Keratinocyte (primary cell): ENCODE measurements at regions not wholly inside any gene's neighbourhood (a gene's known extent, or its start where the extent isn't known, plus 50 kb on each side); places are given as distances from the start of the nearest gene placed in this dataset.

ENCODE experiments used
- DNase-seq: peaks from one replicate; pipeline ENCODE4 v3.0.0-alpha.2; 2011; ENCODE audit warnings: low read depth, missing footprints, low spot score
- FAIRE-seq: peaks from 2 replicates; lab custom pipeline; 2011; peaks lifted over from hg19 to GRCh38; lab: Jason Lieb, UNC
- H2AFZ ChIP-seq: 2 replicates; pipeline ENCODE4 v1.6.0; 2012; ENCODE audit warnings: low read length, control low read depth, inconsistent platforms; ENCODE audit not compliant: control insufficient read depth
- H3K27ac ChIP-seq: 2 replicates; pipeline ENCODE4 v1.5.1; 2011; ENCODE audit warnings: low read length; ENCODE audit not compliant: control insufficient read depth, insufficient read depth
- H3K27me3 ChIP-seq: 3 replicates; pipeline ENCODE4 v1.6.0; 2011; ENCODE audit warnings: low read length; ENCODE audit not compliant: control insufficient read depth, insufficient read depth; ENCODE audit errors: extremely low read depth
- H3K36me3 ChIP-seq, 2 experiments: 2 replicates in 1 of 2; 3 replicates in 1 of 2; pipeline ENCODE4 v1.5.1; 2011; ENCODE audit warnings: low read length in 2 of 2, mild to moderate bottlenecking in 1 of 2; ENCODE audit not compliant: control insufficient read depth in 2 of 2, insufficient read depth in 2 of 2; ENCODE audit errors: extremely low read depth in 1 of 2
- H3K4me1 ChIP-seq: 3 replicates; pipeline ENCODE4 v1.5.1; 2011; ENCODE audit warnings: low read length; ENCODE audit not compliant: control insufficient read depth, insufficient read depth; ENCODE audit errors: extremely low read depth
- H3K4me2 ChIP-seq: 3 replicates; pipeline ENCODE4 v1.6.0; 2011; ENCODE audit warnings: low read depth, low read length; ENCODE audit not compliant: control insufficient read depth, insufficient read depth; ENCODE audit errors: extremely low read depth
- H3K4me3 ChIP-seq, 3 experiments: fragments of 200-600 bp in 1 of 3; sonication (generic) in 1 of 3; 2 replicates in 2 of 3; 3 replicates in 1 of 3; pipeline ENCODE4 v1.5.1; 2011 to 2016; ENCODE audit warnings: low read length in 3 of 3, mild to moderate bottlenecking in 3 of 3, control low read depth in 2 of 3, inconsistent platforms in 1 of 3, low read depth in 1 of 3, mixed read lengths in 1 of 3, mixed run types in 1 of 3, moderate library complexity in 1 of 3; ENCODE audit not compliant: control insufficient read depth in 2 of 3, insufficient read depth in 2 of 3; ENCODE audit errors: extremely low read depth in 1 of 3
- H3K79me2 ChIP-seq: 2 replicates; pipeline ENCODE4 v1.6.0; 2012; ENCODE audit warnings: low read length; ENCODE audit not compliant: control insufficient read depth, insufficient read depth
- H3K9ac ChIP-seq: 3 replicates; pipeline ENCODE4 v1.6.0; 2011; ENCODE audit warnings: low read length; ENCODE audit not compliant: control insufficient read depth, insufficient read depth; ENCODE audit errors: extremely low read depth
- H3K9me1 ChIP-seq: 3 replicates; pipeline ENCODE4 v1.6.0; 2011; ENCODE audit warnings: low read length; ENCODE audit not compliant: control insufficient read depth, insufficient read depth; ENCODE audit errors: extremely low read depth
- H3K9me3 ChIP-seq: 2 replicates; pipeline ENCODE4 v1.5.1; 2012; ENCODE audit warnings: low read depth, low read length; ENCODE audit not compliant: control insufficient read depth
- H4K20me1 ChIP-seq: 3 replicates; pipeline ENCODE4 v1.6.0; 2011; ENCODE audit warnings: low read length; ENCODE audit not compliant: control insufficient read depth, insufficient read depth; ENCODE audit errors: extremely low read depth
- CTCF ChIP-seq, 3 experiments: IDR thresholded peaks in 1 of 3; conservative IDR thresholded peaks in 1 of 3; optimal IDR thresholded peaks in 1 of 3; 2 replicates in 2 of 3; 3 replicates in 1 of 3; pipeline versions ENCODE3 to v1.5.1; 2011; ENCODE audit warnings: low read length in 3 of 3, mild to moderate bottlenecking in 3 of 3, moderate library complexity in 2 of 3, control low read depth in 1 of 3, inconsistent platforms in 1 of 3; ENCODE audit not compliant: insufficient read depth in 2 of 3; ENCODE audit errors: extremely low read depth in 1 of 3
- EZH2 ChIP-seq: IDR thresholded peaks from one replicate; pipeline ENCODE4 v1.6.1; 2012; ENCODE audit warnings: inconsistent platforms, mild to moderate bottlenecking, low read length, moderate library complexity
- dilution Hi-C: fragments of 300-500 bp; cut with MboI; formaldehyde crosslinking; loops from one replicate; pipeline ENCODE4 v1.7.0; 2020; ENCODE audit warnings: low sequenced_read_pairs; ENCODE audit not compliant: extremely low pct_ligation_motif_present

GRCh38 chr13:107079423-107080049 lies 511.6 kb upstream of the ARGLU1 start:
- no peaks in the 10 kb centered on the region for H3K27me3 ChIP-seq
- no peak overlapping the region for H3K9ac ChIP-seq
- dilution Hi-C loops, result no loop called here
- no peaks in the 10 kb centered on the region for H4K20me1 ChIP-seq
- no peaks in the 10 kb centered on the region for H3K79me2 ChIP-seq
- no peak overlapping the region for H3K27ac ChIP-seq
- FAIRE-seq (no peak), DNase-seq (no peak)
- no peaks in the 10 kb centered on the region for H3K4me1 ChIP-seq
- TF ChIP-seq EZH2 (no peak), CTCF (optimal IDR thresholded peaks at IDR 0.05 in 1 of 3, IDR thresholded peaks at IDR 0.05 in 1 of 3, conservative IDR thresholded peaks at IDR 0.05 in 1 of 3; ENCODE audit: extremely low read depth in 1 of 3, insufficient read depth in 2 of 3, low read length in 3 of 3) (no peak)
- H3K36me3 ChIP-seq, result no peaks in the 10 kb centered on the region
- no peak overlapping the region for H3K4me3 ChIP-seq
- no peak overlapping the region for H3K4me2 ChIP-seq
- H3K9me1 ChIP-seq, result no peaks in the 10 kb centered on the region
- H2AFZ ChIP-seq, result no peak overlapping the region
- no peaks in the 10 kb centered on the region for H3K9me3 ChIP-seq

- dilution Hi-C loops, result no loop called here
- Histone ChIP-seq H3K27ac (no peak overlapping the region), H2AFZ (no peak overlapping the region), H3K9ac (no peak overlapping the region), H3K79me2 (no peaks in the 10 kb centered on the region), H3K9me1 (no peaks in the 10 kb centered on the region), H3K4me1 (no peaks in the 10 kb centered on the region), H3K36me3 (no peaks in the 10 kb centered on the region), H4K20me1 (no peaks in the 10 kb centered on the region), H3K4me2 (no peak overlapping the region), H3K9me3 (peaks cover 3% of the 10 kb centered on the region), H3K4me3 (no peak overlapping the region), H3K27me3 (no peaks in the 10 kb centered on the region)
- TF ChIP-seq CTCF (optimal IDR thresholded peaks at IDR 0.05 in 1 of 3, IDR thresholded peaks at IDR 0.05 in 1 of 3, conservative IDR thresholded peaks at IDR 0.05 in 1 of 3; ENCODE audit: extremely low read depth in 1 of 3, insufficient read depth in 2 of 3, low read length in 3 of 3) (no peak), EZH2 (no peak)
- DNase-seq (no peak), FAIRE-seq (no peak)
Observed at GRCh38 chr13:107078229-107078765, 510.4 kb upstream of the ARGLU1 start.
